Ascending aorta (tissue), 2 donors: ENCODE measurements at regions not wholly inside any gene's neighbourhood (a gene's known extent, or its start where the extent isn't known, plus 50 kb on each side); places are given as distances from the start of the nearest gene placed in this dataset.

ENCODE experiments used
- DNase-seq, 2 donors: peaks; one replicate each; pipeline ENCODE4 v3.0.0-alpha.2; 2019; ENCODE audit warnings: low spot score in 2 of 2
- H3K27ac ChIP-seq, 2 donors: fragments of 200-600 bp; sonication (generic); one replicate each; pipeline ENCODE4 v1.5.1; 2016 to 2017; ENCODE audit warnings: mild to moderate bottlenecking in 1 of 2
- H3K27me3 ChIP-seq: fragments of 200-600 bp; sonication (generic); one replicate; pipeline ENCODE4 v1.5.1; 2017
- H3K36me3 ChIP-seq, 2 donors: fragments of 200-600 bp; sonication (generic); one replicate each; pipeline ENCODE4 v1.5.1; 2016
- H3K4me1 ChIP-seq, 2 donors: fragments of 200-600 bp; sonication (generic); one replicate each; pipeline ENCODE4 v1.5.1; 2016 to 2017; ENCODE audit warnings: mild to moderate bottlenecking in 1 of 2
- H3K4me3 ChIP-seq, 2 donors: fragments of 200-600 bp; sonication (generic); one replicate each; pipeline ENCODE4 v1.5.1; 2016 to 2017; ENCODE audit warnings: mild to moderate bottlenecking in 1 of 2
- H3K9me3 ChIP-seq, 2 donors: fragments of 200-600 bp; sonication (generic); one replicate each; pipeline ENCODE4 v1.5.1; 2016
- intact Hi-C: fragments of 100-400 bp; cut with DNase I; formaldehyde crosslinking; loops from one replicate; pipeline ENCODE4 v1.15.1; 2023
- TF ChIP-seq, protein P1 (sequence below), 3 experiments: fragments of 200-600 bp in 2 of 3; fragments of 450-650 bp in 1 of 3; sonication (generic) in 2 of 3; IDR thresholded peaks; one replicate each; pipeline ENCODE4 v1.5.1; 2016 to 2019; ENCODE audit warnings: antibody characterized with exemption in 3 of 3, mild to moderate bottlenecking in 1 of 3, moderate library complexity in 1 of 3

DNA sequence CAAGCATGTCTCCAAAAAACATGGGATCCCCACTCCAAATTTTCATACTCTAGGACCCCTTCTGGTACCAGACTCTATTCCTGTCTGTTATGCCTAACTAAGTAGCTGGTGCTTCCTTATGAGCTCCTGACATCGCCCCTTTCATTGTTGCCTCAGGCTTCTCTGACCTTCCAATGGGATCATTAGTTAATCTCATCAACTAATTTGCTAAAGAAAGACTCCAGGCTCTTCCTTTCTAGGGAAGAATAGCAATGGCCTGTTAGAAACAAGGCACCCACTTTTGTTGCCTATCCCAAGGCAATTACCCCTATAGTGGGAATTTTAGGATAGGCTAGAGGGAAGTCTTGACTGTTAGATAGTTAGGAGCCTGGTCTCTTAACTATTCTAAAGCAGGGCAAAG is 369.5 kb downstream of the MLLT3 start:
- intact Hi-C loops = no loop called here
- no peaks in the 10 kb centered on the region for H3K27me3 ChIP-seq
- TF ChIP-seq, protein P1, sequence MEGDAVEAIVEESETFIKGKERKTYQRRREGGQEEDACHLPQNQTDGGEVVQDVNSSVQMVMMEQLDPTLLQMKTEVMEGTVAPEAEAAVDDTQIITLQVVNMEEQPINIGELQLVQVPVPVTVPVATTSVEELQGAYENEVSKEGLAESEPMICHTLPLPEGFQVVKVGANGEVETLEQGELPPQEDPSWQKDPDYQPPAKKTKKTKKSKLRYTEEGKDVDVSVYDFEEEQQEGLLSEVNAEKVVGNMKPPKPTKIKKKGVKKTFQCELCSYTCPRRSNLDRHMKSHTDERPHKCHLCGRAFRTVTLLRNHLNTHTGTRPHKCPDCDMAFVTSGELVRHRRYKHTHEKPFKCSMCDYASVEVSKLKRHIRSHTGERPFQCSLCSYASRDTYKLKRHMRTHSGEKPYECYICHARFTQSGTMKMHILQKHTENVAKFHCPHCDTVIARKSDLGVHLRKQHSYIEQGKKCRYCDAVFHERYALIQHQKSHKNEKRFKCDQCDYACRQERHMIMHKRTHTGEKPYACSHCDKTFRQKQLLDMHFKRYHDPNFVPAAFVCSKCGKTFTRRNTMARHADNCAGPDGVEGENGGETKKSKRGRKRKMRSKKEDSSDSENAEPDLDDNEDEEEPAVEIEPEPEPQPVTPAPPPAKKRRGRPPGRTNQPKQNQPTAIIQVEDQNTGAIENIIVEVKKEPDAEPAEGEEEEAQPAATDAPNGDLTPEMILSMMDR (IDR thresholded peaks at IDR 0.05) = no peak
- H3K9me3 ChIP-seq = no peaks in the 10 kb centered on the region
- no peaks in the 10 kb centered on the region for H3K4me1 ChIP-seq
- H3K36me3 ChIP-seq = no peaks in the 10 kb centered on the region
- DNase-seq = no peak
- H3K4me3 ChIP-seq = no peak overlapping the region
- no peak overlapping the region for H3K27ac ChIP-seq

DNA sequence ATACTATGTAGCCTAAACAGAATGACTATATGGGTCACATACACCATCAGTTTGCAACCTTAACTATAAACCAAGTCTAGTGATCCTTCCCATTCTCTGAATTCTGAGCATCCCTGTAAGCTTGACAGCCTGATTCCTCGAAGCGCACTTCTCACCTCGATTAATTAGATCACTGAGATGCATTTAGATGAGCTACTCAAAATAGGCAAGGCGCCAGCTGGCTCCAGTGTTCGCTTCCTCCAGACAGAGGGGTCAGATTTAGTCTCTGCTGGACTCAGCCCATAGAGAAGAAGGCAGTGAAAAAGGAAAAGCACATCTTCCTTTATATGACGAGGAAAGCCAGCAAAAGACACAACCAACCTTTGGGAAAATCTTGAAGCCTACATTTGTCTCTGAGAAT is 371.5 kb downstream of the MLLT3 start:
- intact Hi-C loops = no loop called here
- no peak overlapping the region for H3K4me3 ChIP-seq
- no peaks in the 10 kb centered on the region for H3K36me3 ChIP-seq
- H3K27ac ChIP-seq = no peak overlapping the region
- H3K4me1 ChIP-seq = no peaks in the 10 kb centered on the region
- no peaks in the 10 kb centered on the region for H3K9me3 ChIP-seq
- TF ChIP-seq, protein P1 (IDR thresholded peaks at IDR 0.05) = no peak
- DNase-seq = no peak
- H3K27me3 ChIP-seq = no peaks in the 10 kb centered on the region

DNA sequence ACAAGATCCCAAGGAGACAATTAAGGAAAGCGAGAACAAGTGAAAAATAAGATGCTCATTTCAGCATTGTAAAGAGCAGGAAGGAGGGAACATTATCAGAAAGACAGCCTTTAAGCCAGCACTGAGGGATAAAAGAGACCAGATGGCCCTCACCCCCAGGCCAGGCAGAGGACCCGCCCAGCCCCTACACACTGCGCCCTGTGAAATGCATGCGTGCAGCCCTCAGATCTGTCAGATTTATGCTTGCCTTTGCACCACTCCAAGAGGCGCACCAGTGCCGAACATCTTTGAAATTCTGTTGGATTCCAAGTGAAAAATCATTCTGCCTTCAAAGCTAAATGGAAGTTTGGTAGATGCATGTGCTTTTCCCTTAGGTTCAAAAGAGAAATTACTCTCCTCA is 378.0 kb downstream of the MLLT3 start:
- H3K4me3 ChIP-seq = no peak overlapping the region
- H3K27me3 ChIP-seq = no peaks in the 10 kb centered on the region
- no peaks in the 10 kb centered on the region for H3K36me3 ChIP-seq
- H3K4me1 ChIP-seq = no peaks in the 10 kb centered on the region
- no peaks in the 10 kb centered on the region for H3K9me3 ChIP-seq
- no peak for DNase-seq
- TF ChIP-seq, protein P1 (IDR thresholded peaks at IDR 0.05) = no peak
- no peak overlapping the region for H3K27ac ChIP-seq
- intact Hi-C loops = no loop called here

DNA sequence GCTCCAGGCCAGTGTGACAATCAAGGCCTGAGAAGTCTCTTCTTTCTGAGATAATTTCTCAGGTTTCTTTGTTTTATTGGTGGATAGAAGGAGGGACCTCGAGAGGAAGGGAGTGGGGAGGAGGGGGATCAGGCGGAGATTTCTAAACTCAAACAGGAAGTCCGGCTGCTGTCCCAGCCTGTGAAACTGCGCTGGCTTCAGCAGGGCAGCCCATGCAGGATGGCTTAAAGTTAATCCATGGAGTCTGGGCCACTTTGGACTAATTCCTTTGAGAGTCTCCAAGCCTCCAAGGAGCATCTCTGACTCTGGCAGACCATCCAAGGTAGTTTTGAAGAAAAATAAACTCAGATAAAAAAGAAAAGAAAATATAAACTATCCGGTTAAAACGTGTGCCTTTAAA is 378.5 kb downstream of the MLLT3 start:
- no peaks in the 10 kb centered on the region for H3K9me3 ChIP-seq
- H3K27ac ChIP-seq = no peak overlapping the region
- H3K4me1 ChIP-seq = no peaks in the 10 kb centered on the region
- no peaks in the 10 kb centered on the region for H3K36me3 ChIP-seq
- H3K27me3 ChIP-seq = no peaks in the 10 kb centered on the region
- DNase-seq = no peak
- TF ChIP-seq, protein P1 (IDR thresholded peaks at IDR 0.05) = no peak
- intact Hi-C loops = no loop called here
- H3K4me3 ChIP-seq = no peak overlapping the region

DNA sequence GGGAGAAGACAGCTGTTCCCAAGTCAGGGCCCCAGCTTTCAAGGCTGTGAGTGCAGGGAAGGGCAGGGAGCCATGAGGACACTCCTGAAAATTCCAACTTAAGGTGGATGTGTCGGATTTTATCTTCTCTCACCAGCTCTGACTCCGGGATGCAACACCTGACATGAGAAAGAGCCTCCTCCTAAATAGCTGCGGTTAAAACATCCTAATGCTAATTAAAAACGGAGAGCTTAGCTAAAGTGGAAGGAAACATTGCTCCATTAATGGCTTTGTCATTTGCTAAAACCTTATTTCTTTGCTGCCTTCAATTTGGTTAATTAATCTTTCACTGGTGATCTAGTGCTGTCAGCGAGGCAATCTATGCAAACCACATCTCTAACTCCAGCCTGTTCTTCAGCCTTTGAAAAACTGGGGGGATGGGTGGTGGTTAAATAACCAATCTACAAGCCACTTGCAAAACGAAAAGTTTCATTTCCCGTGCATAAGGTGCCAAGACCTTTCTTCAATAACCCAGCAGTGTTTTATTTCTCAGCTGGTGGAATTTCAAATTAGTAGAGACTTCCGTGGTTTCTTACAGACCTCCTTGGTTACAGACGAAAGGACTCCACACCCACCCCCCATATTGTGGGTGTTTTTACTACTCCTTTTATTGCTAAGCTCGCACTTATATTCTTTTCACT is 379.6 kb downstream of the MLLT3 start:
- intact Hi-C loops = no loop called here
- H3K27me3 ChIP-seq = no peaks in the 10 kb centered on the region
- no peak overlapping the region for H3K4me3 ChIP-seq
- no peak overlapping the region for H3K27ac ChIP-seq
- no peaks in the 10 kb centered on the region for H3K4me1 ChIP-seq
- H3K36me3 ChIP-seq = no peaks in the 10 kb centered on the region
- H3K9me3 ChIP-seq = no peaks in the 10 kb centered on the region
- no peak for DNase-seq
- TF ChIP-seq, protein P1 (IDR thresholded peaks at IDR 0.05) = no peak

DNA sequence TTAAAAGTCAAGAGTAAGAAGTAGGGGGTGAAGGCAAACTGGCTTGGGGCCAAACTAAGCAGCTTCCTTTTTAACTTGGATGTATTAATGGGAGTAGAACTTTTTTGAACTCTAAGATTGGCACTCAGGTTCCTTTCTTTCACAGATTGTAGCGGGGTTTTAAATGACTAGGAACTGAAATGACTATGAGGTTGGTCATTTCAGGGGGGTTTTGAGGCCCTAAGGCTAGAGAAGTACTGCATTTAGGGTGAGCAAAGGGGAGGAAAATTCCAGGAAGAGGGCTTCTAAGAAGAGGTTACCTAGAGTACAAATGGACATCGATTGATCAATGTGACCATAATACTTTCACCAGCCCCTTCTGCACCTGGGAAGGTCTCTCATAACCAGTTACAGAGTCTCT is 381.8 kb downstream of the MLLT3 start:
- Histone ChIP-seq H3K36me3 (no peaks in the 10 kb centered on the region), H3K4me1 (no peaks in the 10 kb centered on the region), H3K27me3 (no peaks in the 10 kb centered on the region), H3K27ac (no peak overlapping the region), H3K9me3 (no peaks in the 10 kb centered on the region), H3K4me3 (no peak overlapping the region)
- no peak for DNase-seq
- intact Hi-C loops = no loop called here
- TF ChIP-seq, protein P1 (IDR thresholded peaks at IDR 0.05) = no peak
